Mesendoderm (in vitro differentiated cells): ENCODE measurements at regions not wholly inside any gene's neighbourhood (a gene's known extent, or its start where the extent isn't known, plus 50 kb on each side); places are given as distances from the start of the nearest gene placed in this dataset.

Experiments used
- DNase-seq: peaks from one replicate; pipeline ENCODE4 v3.0.0; 2013
- H2AK5ac ChIP-seq: 2 replicates; pipeline ENCODE4 v1.6.1; 2013; ENCODE audit warnings: low read length, inconsistent platforms
- H2BK120ac ChIP-seq: 2 replicates; pipeline ENCODE4 v1.6.1; 2013; ENCODE audit warnings: low read depth, mild to moderate bottlenecking, low read length, moderate library complexity, mixed read lengths
- H2BK15ac ChIP-seq: replicated peaks from 2 replicates; pipeline ENCODE4 v1.6.1; 2013; ENCODE audit warnings: low read depth, mild to moderate bottlenecking, moderate library complexity
- H2BK5ac ChIP-seq: 2 replicates; pipeline ENCODE4 v1.6.1; 2013; ENCODE audit warnings: low read length, inconsistent platforms
- H3K18ac ChIP-seq: 2 replicates; pipeline ENCODE4 v1.6.1; 2013; ENCODE audit warnings: mild to moderate bottlenecking, low read length, mixed read lengths
- H3K23ac ChIP-seq: one replicate; pipeline ENCODE4 v1.6.1; 2013; ENCODE audit warnings: low read length
- H3K27ac ChIP-seq: 2 replicates; pipeline ENCODE4 v1.5.1; 2013; ENCODE audit warnings: low read depth, mild to moderate bottlenecking, inconsistent platforms, low read length, moderate library complexity
- H3K27me3 ChIP-seq: 2 replicates; pipeline ENCODE4 v1.6.1; 2013; ENCODE audit warnings: low read length, control low read depth, mild to moderate bottlenecking, inconsistent platforms; ENCODE audit not compliant: insufficient read depth, poor library complexity
- H3K36me3 ChIP-seq: 2 replicates; pipeline ENCODE4 v1.6.1; 2013; ENCODE audit warnings: low read length, inconsistent platforms; ENCODE audit not compliant: control insufficient read depth, insufficient read depth
- H3K4ac ChIP-seq: one replicate; pipeline ENCODE4 v1.6.1; 2013; ENCODE audit warnings: low read depth, mild to moderate bottlenecking, low read length, moderate library complexity
- H3K4me1 ChIP-seq: 2 replicates; pipeline ENCODE4 v1.6.1; 2013; ENCODE audit warnings: low read depth, low read length, inconsistent platforms; ENCODE audit not compliant: control insufficient read depth
- H3K4me2 ChIP-seq: 2 replicates; pipeline ENCODE4 v1.6.1; 2013; ENCODE audit warnings: low read length
- H3K4me3 ChIP-seq: 2 replicates; pipeline ENCODE4 v1.5.1; 2013; ENCODE audit warnings: mild to moderate bottlenecking, low read length
- H3K56ac ChIP-seq: one replicate; pipeline ENCODE4 v1.6.1; 2013; ENCODE audit warnings: low read length
- H3K79me1 ChIP-seq: 2 replicates; pipeline ENCODE4 v1.6.1; 2013; ENCODE audit warnings: low read length, inconsistent platforms
- H3K79me2 ChIP-seq: 2 replicates; pipeline ENCODE4 v1.6.1; 2013; ENCODE audit warnings: mild to moderate bottlenecking, low read length; ENCODE audit not compliant: control insufficient read depth, insufficient read depth
- H3K9ac ChIP-seq: 2 replicates; pipeline ENCODE4 v1.6.1; 2013; ENCODE audit warnings: low read length, inconsistent platforms
- H4K5ac ChIP-seq: one replicate; pipeline ENCODE4 v1.6.1; 2013; ENCODE audit warnings: low read length
- H4K8ac ChIP-seq: one replicate; pipeline ENCODE4 v1.6.1; 2013; ENCODE audit warnings: low read depth, mild to moderate bottlenecking, control low read depth, low read length, moderate library complexity
- WGBS: extraction: QIAGEN DNeasy Blood & Tissue Kit; methylation state at CpG from one replicate; pipeline ENCODE4 v1.1.7; 2013; ENCODE audit warnings: low lambda C conversion rate, missing lambda C conversion rate; ENCODE audit not compliant: insufficient coverage; ENCODE audit errors: extremely low coverage; 5-methylcytosine and 5-hydroxymethylcytosine counted together

DNA sequence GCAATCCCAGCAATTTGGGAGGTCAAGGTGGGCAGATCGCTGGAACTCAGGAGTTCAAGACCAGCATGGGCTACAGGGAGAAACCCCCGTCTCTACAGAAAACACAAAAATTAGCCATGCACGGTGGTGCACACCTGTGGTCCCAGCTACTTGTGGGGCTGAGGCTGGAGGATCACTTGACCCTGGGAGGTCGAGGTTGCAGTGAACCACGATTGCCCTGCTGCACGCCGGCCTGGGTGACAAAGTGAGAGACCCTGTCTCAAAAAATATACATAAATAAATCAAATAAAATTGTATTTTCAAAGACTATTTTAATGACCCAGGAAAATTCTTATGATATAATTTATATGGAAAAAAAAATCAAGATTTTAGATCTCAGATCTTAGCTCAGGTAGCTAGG is 191.5 kb downstream of the ZFP36L2 start:
- DNase-seq: no peak
- no CpG with 5 or more reads among the region's 7 CpGs for WGBS
- H3K56ac ChIP-seq: no peak overlapping the region

GRCh38 chr2:43034242-43034619 is 192.2 kb downstream of the ZFP36L2 start:
- Histone ChIP-seq H4K8ac (no peak overlapping the region), H4K5ac (no peak overlapping the region), H3K4ac (no peak overlapping the region), H2BK5ac (no peak overlapping the region), H3K4me3 (no peak overlapping the region), H3K9ac (no peak overlapping the region), H3K4me2 (no peak overlapping the region), H3K79me2 (no peaks in the 10 kb centered on the region), H3K56ac (no peak overlapping the region), H3K23ac (no peak overlapping the region), H3K36me3 (no peaks in the 10 kb centered on the region), H3K79me1 (no peaks in the 10 kb centered on the region), H2BK15ac (no peak overlapping the region), H3K18ac (no peak overlapping the region), H3K27ac (no peak overlapping the region), H2BK120ac (no peak overlapping the region), H2AK5ac (no peak overlapping the region), H3K4me1 (no peaks in the 10 kb centered on the region), H3K27me3 (no peaks in the 10 kb centered on the region)
- WGBS: no CpG with 5 or more reads among the region's 2 CpGs
- DNase-seq: no peak

More for the DNA sequence above, 191.5 kb downstream of the ZFP36L2 start:
- Histone ChIP-seq H2BK15ac (no peak overlapping the region), H3K4me1 (no peaks in the 10 kb centered on the region), H3K27me3 (no peaks in the 10 kb centered on the region), H3K79me2 (no peaks in the 10 kb centered on the region), H4K5ac (no peak overlapping the region), H3K36me3 (no peaks in the 10 kb centered on the region), H3K4ac (no peak overlapping the region), H3K27ac (no peak overlapping the region), H2BK5ac (no peak overlapping the region), H2BK120ac (no peak overlapping the region), H2AK5ac (no peak overlapping the region), H3K4me3 (no peak overlapping the region), H3K18ac (no peak overlapping the region), H3K79me1 (no peaks in the 10 kb centered on the region), H3K23ac (no peak overlapping the region), H3K4me2 (no peak overlapping the region), H3K9ac (no peak overlapping the region), H4K8ac (no peak overlapping the region)

DNA sequence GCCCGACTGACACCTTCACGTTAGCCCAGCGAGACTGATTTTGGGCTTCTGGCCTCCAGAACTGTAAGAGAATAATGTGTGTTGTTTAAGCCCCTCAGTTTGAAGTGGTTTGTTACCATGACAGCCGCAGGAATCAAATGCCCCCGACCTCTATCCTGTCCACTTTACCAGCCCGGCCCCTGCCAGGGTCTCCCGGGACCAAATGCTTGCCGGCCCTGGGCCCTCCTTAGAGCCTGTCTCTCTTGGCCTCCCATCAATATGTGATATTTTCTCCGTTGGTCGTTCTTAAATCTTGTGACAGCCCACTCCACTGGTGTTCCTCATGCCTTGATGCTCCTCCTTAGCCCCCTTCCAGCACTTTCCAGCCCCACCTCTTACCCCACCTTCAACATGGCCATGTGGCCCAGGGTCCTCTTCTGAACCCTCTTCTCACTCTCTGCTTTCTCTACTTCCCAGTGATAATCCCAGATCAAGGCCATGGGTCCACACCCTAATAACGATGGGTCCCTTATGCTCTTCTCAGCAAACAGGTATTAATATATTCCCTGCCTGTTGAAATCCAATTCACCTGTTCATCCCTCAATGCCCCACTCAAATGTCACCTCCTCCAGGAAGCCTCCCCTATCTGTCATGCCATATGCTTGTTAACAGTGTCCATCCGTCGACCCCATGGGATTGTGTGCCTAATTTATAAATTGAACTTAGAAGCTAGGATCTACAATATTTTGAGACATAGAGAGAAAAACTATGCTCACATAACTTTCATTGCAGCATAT is 192.8 kb downstream of the ZFP36L2 start:
- Histone ChIP-seq H4K5ac (no peak overlapping the region), H3K4me1 (no peaks in the 10 kb centered on the region), H3K4me2 (no peak overlapping the region), H2AK5ac (no peak overlapping the region), H3K4ac (no peak overlapping the region), H2BK15ac (no peak overlapping the region), H3K36me3 (no peaks in the 10 kb centered on the region), H4K8ac (no peak overlapping the region), H3K27ac (no peak overlapping the region), H3K79me2 (no peaks in the 10 kb centered on the region), H3K18ac (no peak overlapping the region), H3K9ac (no peak overlapping the region), H2BK5ac (no peak overlapping the region), H3K56ac (no peak overlapping the region), H3K23ac (no peak overlapping the region), H3K27me3 (no peaks in the 10 kb centered on the region), H3K4me3 (no peak overlapping the region), H3K79me1 (no peaks in the 10 kb centered on the region), H2BK120ac (no peak overlapping the region)
- no CpG with 5 or more reads among the region's 13 CpGs for WGBS
- DNase-seq: no peak

- Histone ChIP-seq H3K79me1 (no peaks in the 10 kb centered on the region), H3K27ac (no peak overlapping the region), H4K5ac (no peak overlapping the region), H3K36me3 (no peaks in the 10 kb centered on the region), H4K8ac (no peak overlapping the region), H3K18ac (no peak overlapping the region), H2BK15ac (no peak overlapping the region), H2BK5ac (no peak overlapping the region), H3K23ac (no peak overlapping the region), H3K4ac (no peak overlapping the region), H2BK120ac (no peak overlapping the region), H3K79me2 (no peaks in the 10 kb centered on the region), H3K27me3 (no peaks in the 10 kb centered on the region), H3K56ac (no peak overlapping the region), H3K4me3 (no peak overlapping the region), H3K9ac (no peak overlapping the region), H3K4me2 (no peak overlapping the region), H3K4me1 (no peaks in the 10 kb centered on the region), H2AK5ac (no peak overlapping the region)
- no CpG with 5 or more reads among the region's 7 CpGs for WGBS
- no peak for DNase-seq
Measured at GRCh38 chr2:43033016-43033270, 193.5 kb downstream of the ZFP36L2 start.

DNA sequence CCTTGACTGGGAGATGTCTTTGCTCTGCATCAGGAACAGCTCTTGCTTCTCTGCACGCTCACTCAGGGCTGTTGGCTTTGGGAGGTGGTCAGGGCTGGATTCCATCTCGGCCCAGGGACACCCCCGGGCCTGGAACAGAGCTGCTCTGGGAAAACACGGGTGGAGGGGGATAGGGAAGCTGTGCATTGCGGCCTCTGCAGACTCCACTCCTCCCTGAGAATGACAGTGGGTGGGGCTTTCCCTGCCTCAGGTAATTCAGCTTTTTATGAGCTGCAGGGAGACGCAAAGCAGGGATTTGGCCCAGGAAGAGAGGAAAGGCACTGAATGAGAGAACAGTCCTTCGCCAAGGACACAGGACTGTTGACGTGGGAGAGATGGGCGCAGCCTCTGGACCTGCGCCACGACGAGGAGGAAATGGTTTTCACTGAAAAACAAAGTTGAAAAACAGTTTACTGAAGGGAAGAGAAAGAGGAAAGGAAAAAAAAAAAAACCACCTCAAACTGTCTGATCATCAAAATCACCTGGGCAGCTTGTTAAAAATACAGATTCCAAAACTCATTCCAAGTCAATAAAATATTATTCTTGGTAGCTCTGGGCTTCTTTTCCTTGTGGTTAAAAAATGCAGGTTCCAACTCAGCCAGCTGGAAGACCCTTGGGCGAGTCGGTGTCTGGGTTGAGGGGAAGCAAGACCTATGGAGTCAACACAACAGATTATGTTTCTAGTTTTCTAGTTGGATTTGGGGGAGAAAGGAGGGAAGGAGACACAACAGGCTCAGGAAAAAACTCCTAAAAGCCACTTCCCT is 194.0 kb downstream of the ZFP36L2 start:
- Histone ChIP-seq H3K79me1 (no peaks in the 10 kb centered on the region), H2AK5ac (no peak overlapping the region), H3K18ac (no peak overlapping the region), H2BK120ac (no peak overlapping the region), H3K27ac (no peak overlapping the region), H3K79me2 (no peaks in the 10 kb centered on the region), H4K8ac (no peak overlapping the region), H3K4me3 (no peak overlapping the region), H4K5ac (no peak overlapping the region), H3K36me3 (no peaks in the 10 kb centered on the region), H2BK5ac (no peak overlapping the region), H3K56ac (peak overlapping the region; percentile 49), H3K4me1 (no peaks in the 10 kb centered on the region), H3K9ac (no peak overlapping the region), H3K4ac (no peak overlapping the region), H2BK15ac (no peak overlapping the region), H3K23ac (peak overlapping the region; percentile 66), H3K4me2 (no peak overlapping the region), H3K27me3 (no peaks in the 10 kb centered on the region)
- no peak for DNase-seq
- WGBS: no CpG with 5 or more reads among the region's 14 CpGs
